PC-9 (cell line): ENCODE measurements at regions not wholly inside any gene's neighbourhood (a gene's known extent, or its start where the extent isn't known, plus 50 kb on each side); places are given as distances from the start of the nearest gene placed in this dataset.

Experiments
- EZH2 ChIP-seq: fragments of 200-600 bp; sonication (generic); IDR thresholded peaks from 2 replicates; pipeline ENCODE4 v1.8.0; 2017; ENCODE audit warnings: antibody characterized with exemption, low read depth
- TF ChIP-seq, protein P1 (sequence below): fragments of 200-600 bp; sonication (generic); conservative IDR thresholded peaks from 2 replicates; pipeline ENCODE4 v1.6.1; 2017; ENCODE audit warnings: mixed run types, antibody characterized with exemption, mild to moderate bottlenecking, moderate library complexity

DNA sequence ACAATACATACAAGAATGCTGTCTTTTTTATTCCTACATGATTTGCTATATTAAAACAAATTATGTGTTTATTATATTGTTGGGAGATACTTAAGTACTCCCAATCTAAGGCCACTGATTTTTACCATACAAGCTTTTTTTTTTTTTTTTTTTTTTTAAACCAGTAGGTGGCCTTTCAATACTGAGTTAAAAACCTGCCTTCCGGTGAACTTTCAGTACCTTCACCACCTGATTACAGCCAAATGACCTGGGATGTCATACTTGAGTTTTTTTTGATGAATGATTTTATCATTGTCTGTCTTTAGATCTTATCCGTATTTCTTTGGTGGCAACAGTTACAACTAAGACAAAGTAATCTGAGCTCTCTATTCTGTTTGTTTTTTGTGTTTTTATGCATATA lies 94.0 kb upstream of the FOLH1 start:
- TF ChIP-seq, protein P1, sequence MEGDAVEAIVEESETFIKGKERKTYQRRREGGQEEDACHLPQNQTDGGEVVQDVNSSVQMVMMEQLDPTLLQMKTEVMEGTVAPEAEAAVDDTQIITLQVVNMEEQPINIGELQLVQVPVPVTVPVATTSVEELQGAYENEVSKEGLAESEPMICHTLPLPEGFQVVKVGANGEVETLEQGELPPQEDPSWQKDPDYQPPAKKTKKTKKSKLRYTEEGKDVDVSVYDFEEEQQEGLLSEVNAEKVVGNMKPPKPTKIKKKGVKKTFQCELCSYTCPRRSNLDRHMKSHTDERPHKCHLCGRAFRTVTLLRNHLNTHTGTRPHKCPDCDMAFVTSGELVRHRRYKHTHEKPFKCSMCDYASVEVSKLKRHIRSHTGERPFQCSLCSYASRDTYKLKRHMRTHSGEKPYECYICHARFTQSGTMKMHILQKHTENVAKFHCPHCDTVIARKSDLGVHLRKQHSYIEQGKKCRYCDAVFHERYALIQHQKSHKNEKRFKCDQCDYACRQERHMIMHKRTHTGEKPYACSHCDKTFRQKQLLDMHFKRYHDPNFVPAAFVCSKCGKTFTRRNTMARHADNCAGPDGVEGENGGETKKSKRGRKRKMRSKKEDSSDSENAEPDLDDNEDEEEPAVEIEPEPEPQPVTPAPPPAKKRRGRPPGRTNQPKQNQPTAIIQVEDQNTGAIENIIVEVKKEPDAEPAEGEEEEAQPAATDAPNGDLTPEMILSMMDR, result no peak
- TF ChIP-seq EZH2, result no peak
